Transverse colon (tissue), 4 donors: ENCODE measurements at regions not wholly inside any gene's neighbourhood (a gene's known extent, or its start where the extent isn't known, plus 50 kb on each side); places are given as distances from the start of the nearest gene placed in this dataset.
"Not testable (repeated sequence)": the region's sequence is repeated elsewhere in the genome, so short reads cannot be mapped to it uniquely, and the experiment has no call there.

Source experiments
- DNase-seq: peaks from one replicate; pipeline ENCODE4 v3.0.0-alpha.2; 2019
- H3K27ac ChIP-seq, 4 donors: fragments of 200-600 bp; sonication (generic); 2 replicates each; pipeline ENCODE4 v1.5.1; 2016 to 2018; ENCODE audit warnings: inconsistent platforms in 4 of 4
- H3K27me3 ChIP-seq: fragments of 200-600 bp; sonication (generic); 2 replicates; pipeline ENCODE4 v1.5.1; 2017; ENCODE audit warnings: inconsistent platforms
- H3K36me3 ChIP-seq, 4 donors: fragments of 200-600 bp; sonication (generic); 2 replicates each; pipeline ENCODE4 v1.5.1; 2017 to 2019; ENCODE audit warnings: inconsistent platforms in 4 of 4
- H3K4me1 ChIP-seq, 4 donors: fragments of 200-600 bp; sonication (generic); 2 replicates each; pipeline ENCODE4 v1.5.1; 2017 to 2020; ENCODE audit warnings: inconsistent platforms in 4 of 4
- H3K4me3 ChIP-seq, 4 donors: fragments of 200-600 bp; sonication (generic); 1 replicate in 1 of 4; 2 replicates in 3 of 4; pipeline versions ENCODE4 v1.5.1 to v1.6.1; 2017 to 2019; ENCODE audit warnings: inconsistent platforms in 4 of 4
- H3K9me3 ChIP-seq, 2 donors: fragments of 200-600 bp; sonication (generic); 2 replicates each; pipeline ENCODE4 v1.5.1; 2017 to 2019; ENCODE audit warnings: inconsistent platforms in 2 of 2
- EP300 ChIP-seq: sonication (generic); formaldehyde crosslinking; IDR thresholded peaks from one replicate; pipeline ENCODE4 v1.6.1; 2017; ENCODE audit warnings: antibody characterized with exemption, low read depth
- POLR2A ChIP-seq: fragments of 450-650 bp; IDR thresholded peaks from one replicate; pipeline ENCODE4 v1.6.1; 2016; ENCODE audit warnings: antibody characterized with exemption, mild to moderate bottlenecking, moderate library complexity
- POLR2AphosphoS5 ChIP-seq, 3 donors: sonication (generic); formaldehyde crosslinking; IDR thresholded peaks; one replicate each; pipeline ENCODE4 v1.6.1; 2016; ENCODE audit warnings: antibody characterized with exemption in 3 of 3
- WGBS, 2 donors: methylation state at CpG; one replicate each; pipeline ENCODE4 v1.1.5; 2018; ENCODE audit warnings: low coverage in 1 of 2; 5-methylcytosine and 5-hydroxymethylcytosine counted together
- in situ Hi-C, 4 donors: fragments of 200-750 bp; cut with MboI; loops; one replicate each; pipeline versions ENCODE4 v1.15.0 to v1.15.1; 2017; ENCODE audit warnings: low sequenced_read_pairs in 3 of 4, low pct_ligation_motif_present in 1 of 4, low pct_unique_long_range_greater_than_20kb in 1 of 4
- intact Hi-C: fragments of 100-400 bp; cut with DNase I; formaldehyde crosslinking; loops from one replicate; pipeline ENCODE4 v1.15.1; 2023; ENCODE audit warnings: low total_unique reads
- TF ChIP-seq, protein P1 (sequence below), 5 experiments: fragments of 200-600 bp in 3 of 5; fragments of 450-650 bp in 2 of 5; sonication (generic) in 3 of 5; IDR thresholded peaks; 1 replicate in 2 of 5; 2 replicates in 3 of 5; pipeline ENCODE4 v1.5.1; 2016 to 2017; ENCODE audit warnings: antibody characterized with exemption in 5 of 5, inconsistent platforms in 3 of 5, mild to moderate bottlenecking in 2 of 5, moderate library complexity in 1 of 5

DNA sequence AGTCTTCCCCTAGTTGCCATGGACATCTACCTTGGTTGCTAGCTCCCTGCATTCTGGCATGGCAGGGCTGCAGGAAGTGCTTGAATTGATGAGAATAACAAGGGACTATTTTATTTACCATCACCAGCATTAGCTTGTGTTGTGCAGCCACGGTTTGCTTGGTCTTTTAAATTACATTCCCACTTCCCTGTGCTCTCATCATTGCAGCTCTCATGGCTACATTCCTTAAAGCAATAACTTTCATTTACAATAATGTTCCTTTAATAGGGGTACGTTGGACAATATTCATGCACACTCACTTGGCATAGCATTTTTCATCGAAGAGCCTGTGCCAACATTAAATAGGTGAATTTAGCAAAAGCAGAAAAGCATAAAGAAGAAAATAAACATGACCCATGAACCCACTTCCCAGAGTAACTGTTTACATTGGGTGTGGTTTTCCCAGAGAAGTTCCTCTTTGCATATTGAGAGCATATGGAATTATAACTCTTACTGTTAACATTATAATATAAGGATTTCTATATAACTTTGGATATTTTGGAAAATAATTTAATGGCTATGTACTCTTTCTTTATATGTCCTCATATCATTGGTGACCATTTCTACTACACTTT is 113.2 kb upstream of the VWC2 start:
- Histone ChIP-seq H3K4me3 (no peak overlapping the region), H3K9me3 (no peaks in the 10 kb centered on the region), H3K4me1 (peaks cover 0 to 9% (median 2%) of the 10 kb centered on the region in 4 donors), H3K27me3 (no peaks in the 10 kb centered on the region), H3K27ac (peak overlapping the region in 2 of 4 donors; percentile 7 to 68), H3K36me3 (no peaks in the 10 kb centered on the region)
- TF ChIP-seq, protein P1, sequence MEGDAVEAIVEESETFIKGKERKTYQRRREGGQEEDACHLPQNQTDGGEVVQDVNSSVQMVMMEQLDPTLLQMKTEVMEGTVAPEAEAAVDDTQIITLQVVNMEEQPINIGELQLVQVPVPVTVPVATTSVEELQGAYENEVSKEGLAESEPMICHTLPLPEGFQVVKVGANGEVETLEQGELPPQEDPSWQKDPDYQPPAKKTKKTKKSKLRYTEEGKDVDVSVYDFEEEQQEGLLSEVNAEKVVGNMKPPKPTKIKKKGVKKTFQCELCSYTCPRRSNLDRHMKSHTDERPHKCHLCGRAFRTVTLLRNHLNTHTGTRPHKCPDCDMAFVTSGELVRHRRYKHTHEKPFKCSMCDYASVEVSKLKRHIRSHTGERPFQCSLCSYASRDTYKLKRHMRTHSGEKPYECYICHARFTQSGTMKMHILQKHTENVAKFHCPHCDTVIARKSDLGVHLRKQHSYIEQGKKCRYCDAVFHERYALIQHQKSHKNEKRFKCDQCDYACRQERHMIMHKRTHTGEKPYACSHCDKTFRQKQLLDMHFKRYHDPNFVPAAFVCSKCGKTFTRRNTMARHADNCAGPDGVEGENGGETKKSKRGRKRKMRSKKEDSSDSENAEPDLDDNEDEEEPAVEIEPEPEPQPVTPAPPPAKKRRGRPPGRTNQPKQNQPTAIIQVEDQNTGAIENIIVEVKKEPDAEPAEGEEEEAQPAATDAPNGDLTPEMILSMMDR (IDR thresholded peaks at IDR 0.05) = no peak
- TF ChIP-seq EP300 = no peak
- no peak for TF ChIP-seq POLR2AphosphoS5 (IDR thresholded peaks at IDR 0.05)
- no peak for TF ChIP-seq POLR2A
- 26 to 30% methylated on average over 3 of the region's 3 CpGs for WGBS, 2 donors
- intact Hi-C loops (no loop called here), in situ Hi-C loops (no loop called here)
- DNase-seq = no peak

DNA sequence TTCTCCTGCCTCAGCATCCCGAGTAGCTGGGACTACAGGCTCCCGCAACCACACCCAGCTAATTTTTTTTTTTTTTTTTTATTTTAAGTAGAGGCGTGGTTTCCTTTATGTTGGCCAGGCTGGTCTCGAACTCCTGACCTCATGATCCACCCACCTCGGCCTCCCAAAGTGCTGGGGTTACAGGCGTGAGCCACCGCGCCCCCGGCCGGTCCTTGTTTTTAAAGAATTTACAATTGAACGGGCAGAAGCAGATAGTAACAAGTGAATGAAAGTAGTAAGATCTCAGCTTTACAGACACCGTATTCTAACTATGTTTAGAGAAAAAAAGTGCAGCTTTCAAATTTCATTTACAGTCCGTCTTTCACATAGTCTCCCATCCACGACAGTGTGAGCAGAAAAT is 112.5 kb upstream of the VWC2 start:
- Histone ChIP-seq H3K27me3 (no peaks in the 10 kb centered on the region), H3K4me1 (peaks cover 0 to 9% (median 2%) of the 10 kb centered on the region in 4 donors), H3K4me3 (no peak overlapping the region), H3K27ac (peak overlapping the region in 1 of 4 donors; percentile 68), H3K36me3 (no peaks in the 10 kb centered on the region), H3K9me3 (no peaks in the 10 kb centered on the region)
- intact Hi-C loops (no loop called here), in situ Hi-C loops (no loop called here)
- no peak for TF ChIP-seq POLR2A
- no peak for TF ChIP-seq EP300
- TF ChIP-seq POLR2AphosphoS5 (IDR thresholded peaks at IDR 0.05) = no peak
- TF ChIP-seq, protein P1 (IDR thresholded peaks at IDR 0.05) = no peak
- DNase-seq = no peak
- WGBS, 2 donors = 50 to 59% methylated on average over 7 to 14 of the region's 14 CpGs

DNA sequence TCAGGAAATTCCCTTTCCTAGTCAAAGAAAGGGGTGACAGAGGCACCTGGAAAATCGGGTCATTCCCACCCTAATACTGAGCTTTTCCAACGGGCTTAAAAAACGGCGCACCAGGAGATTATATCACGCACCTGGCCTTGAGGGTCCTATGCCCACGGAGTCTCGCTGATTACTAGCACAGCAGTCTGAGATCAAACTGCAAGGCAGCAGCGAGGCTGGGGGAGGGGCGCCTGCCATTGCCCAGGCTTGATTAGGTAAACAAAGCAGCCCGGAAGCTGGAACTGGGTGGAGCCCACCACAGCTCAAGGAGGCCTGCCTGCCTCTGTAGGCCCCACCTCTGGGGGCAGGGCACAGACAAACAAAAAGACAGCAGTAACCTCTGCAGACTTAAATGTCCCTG is 107.5 kb upstream of the VWC2 start:
- H3K36me3 ChIP-seq, H3K27me3 ChIP-seq, intact Hi-C loops, in situ Hi-C loops, H3K4me1 ChIP-seq, H3K27ac ChIP-seq, H3K4me3 ChIP-seq, H3K9me3 ChIP-seq, DNase-seq: not testable (repeated sequence)
- 67 to 81% methylated on average over 4 to 9 of the region's 10 CpGs for WGBS, 2 donors

DNA sequence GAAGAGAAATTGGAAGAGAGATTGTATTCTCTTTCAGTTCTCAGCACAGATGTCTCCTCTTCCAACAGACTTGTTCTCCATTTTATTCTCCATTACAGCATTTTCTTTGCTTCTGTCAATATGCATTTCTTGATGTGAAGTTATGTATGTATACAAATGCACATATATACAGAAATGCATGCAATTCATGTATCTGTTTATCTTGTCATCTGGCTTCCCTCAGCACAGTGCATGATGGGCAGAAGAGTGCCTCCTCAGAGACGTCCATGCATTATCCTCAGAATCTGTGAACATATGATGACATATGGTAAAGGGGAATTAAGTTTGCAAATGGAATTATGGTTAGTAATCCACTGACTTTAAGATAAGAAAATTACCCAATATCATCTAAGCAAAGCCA is 106.7 kb upstream of the VWC2 start:
- no peak overlapping the region for H3K27ac ChIP-seq
- no peaks in the 10 kb centered on the region for H3K9me3 ChIP-seq
- intact Hi-C loops (no loop called here), in situ Hi-C loops (no loop called here)
- no peak for DNase-seq
- H3K27me3 ChIP-seq = no peaks in the 10 kb centered on the region
- TF ChIP-seq, protein P1 (IDR thresholded peaks at IDR 0.05) = no peak
- TF ChIP-seq EP300 (no peak), POLR2A (no peak), POLR2AphosphoS5 (IDR thresholded peaks at IDR 0.05) (no peak)
- H3K4me3 ChIP-seq = no peak overlapping the region
- no peaks in the 10 kb centered on the region for H3K36me3 ChIP-seq
- no peaks in the 10 kb centered on the region for H3K4me1 ChIP-seq
- WGBS, 2 donors = 55 to 68% methylated on average over 1 of the region's 1 CpG

DNA sequence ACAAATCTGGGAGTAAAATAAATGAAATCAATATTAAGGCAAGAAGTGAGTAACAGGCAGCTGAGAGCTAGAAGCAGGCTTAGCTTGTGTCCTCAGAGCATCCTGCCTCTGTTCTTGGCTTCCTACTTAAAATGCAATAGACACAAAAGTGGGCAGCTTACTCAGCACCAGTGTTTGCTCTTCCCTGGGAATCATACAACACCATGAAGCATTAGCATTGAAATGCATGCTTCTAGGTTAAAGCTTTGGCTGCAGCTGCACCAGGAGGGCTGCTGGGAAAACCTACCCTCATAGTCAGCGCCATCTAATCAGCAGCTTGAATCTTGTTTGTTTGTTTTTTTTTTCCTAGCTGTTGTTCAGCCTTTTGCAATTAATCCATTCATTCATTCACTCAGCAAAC is 104.2 kb upstream of the VWC2 start:
- no peaks in the 10 kb centered on the region for H3K27me3 ChIP-seq
- no peak for DNase-seq
- TF ChIP-seq POLR2A = no peak
- TF ChIP-seq, protein P1 (IDR thresholded peaks at IDR 0.05) = no peak
- no peak for TF ChIP-seq POLR2AphosphoS5 (IDR thresholded peaks at IDR 0.05)
- no peak for TF ChIP-seq EP300
- no peaks in the 10 kb centered on the region for H3K9me3 ChIP-seq
- no peak overlapping the region for H3K27ac ChIP-seq
- no peaks in the 10 kb centered on the region for H3K36me3 ChIP-seq
- intact Hi-C loops = no loop called here
- no peaks in the 10 kb centered on the region for H3K4me1 ChIP-seq
- no peak overlapping the region for H3K4me3 ChIP-seq
- in situ Hi-C loops = no loop called here
- WGBS, 2 donors = 65% methylated on average over 1 of the region's 1 CpG; no CpG with 5 or more reads in 1 of the 2 donors
